NCI-H2227 treated with DMSO at 0.1 percent for 48 hours (cell line): ENCODE measurements at regions not wholly inside any gene's neighbourhood (a gene's known extent, or its start where the extent isn't known, plus 50 kb on each side); places are given as distances from the start of the nearest gene placed in this dataset.
"Not testable (repeated sequence)": the region's sequence is repeated elsewhere in the genome, so short reads cannot be mapped to it uniquely, and the experiment has no call there.

ENCODE experiments used
- DNase-seq: peaks from one replicate; lab custom pipeline; 2025; lab: John Stamatoyannopoulos, UW

- peak; percentile 87 for DNase-seq
Measured at GRCh38 chr2:138390316-138390945, 111.1 kb upstream of the SPOPL start.

GRCh38 chr2:138391946-138392345 is 109.6 kb upstream of the SPOPL start:
- no peak for DNase-seq

- DNase-seq: no peak
Measured at GRCh38 chr2:138395565-138396306, 105.8 kb upstream of the SPOPL start.

- DNase-seq: no peak
Measured at GRCh38 chr2:138396843-138397242, 104.7 kb upstream of the SPOPL start.

GRCh38 chr2:138403431-138403927 is 98.1 kb upstream of the SPOPL start:
- DNase-seq: no peak

GRCh38 chr2:138414014-138414413 is 87.6 kb upstream of the SPOPL start:
- no peak for DNase-seq

- DNase-seq: no peak
Measured at GRCh38 chr2:138415985-138416384, 85.6 kb upstream of the SPOPL start.

GRCh38 chr2:138418453-138418852 is 83.1 kb upstream of the SPOPL start:
- no peak for DNase-seq

GRCh38 chr2:138421315-138421970 is 80.1 kb upstream of the SPOPL start:
- no peak for DNase-seq

- DNase-seq: no peak
Measured at GRCh38 chr2:138421971-138422335, 79.6 kb upstream of the SPOPL start.

- no peak for DNase-seq
Measured at GRCh38 chr2:138423198-138423597, 78.4 kb upstream of the SPOPL start.

GRCh38 chr2:138423745-138424144 is 77.8 kb upstream of the SPOPL start:
- DNase-seq: no peak

GRCh38 chr2:138424436-138425140 is 77.0 kb upstream of the SPOPL start:
- DNase-seq: no peak

GRCh38 chr2:138426116-138426515 is 75.5 kb upstream of the SPOPL start:
- DNase-seq: not testable (repeated sequence)

- DNase-seq: no peak
Measured at GRCh38 chr2:138428710-138429440, 72.7 kb upstream of the SPOPL start.

- no peak for DNase-seq
Measured at GRCh38 chr2:138430181-138430580, 71.4 kb upstream of the SPOPL start.

- DNase-seq: no peak
Measured at GRCh38 chr2:138432971-138433370, 68.6 kb upstream of the SPOPL start.

- DNase-seq: peak; percentile 61
Measured at GRCh38 chr2:138433995-138434951, 67.3 kb upstream of the SPOPL start.

GRCh38 chr2:138435701-138436100 is 65.9 kb upstream of the SPOPL start:
- DNase-seq: no peak

GRCh38 chr2:138439733-138440132 is 61.8 kb upstream of the SPOPL start:
- no peak for DNase-seq

- no peak for DNase-seq
Measured at GRCh38 chr2:138440759-138441158, 60.8 kb upstream of the SPOPL start.
